Limb (tissue), 2 donors: ENCODE measurements at regions not wholly inside any gene's neighbourhood (a gene's known extent, or its start where the extent isn't known, plus 50 kb on each side); places are given as distances from the start of the nearest gene placed in this dataset.

Experiments
- DNase-seq, 2 donors: peaks; one replicate each; pipeline ENCODE4 v3.0.0-alpha.2; 2016; ENCODE audit errors: extremely low spot score in 2 of 2

DNA sequence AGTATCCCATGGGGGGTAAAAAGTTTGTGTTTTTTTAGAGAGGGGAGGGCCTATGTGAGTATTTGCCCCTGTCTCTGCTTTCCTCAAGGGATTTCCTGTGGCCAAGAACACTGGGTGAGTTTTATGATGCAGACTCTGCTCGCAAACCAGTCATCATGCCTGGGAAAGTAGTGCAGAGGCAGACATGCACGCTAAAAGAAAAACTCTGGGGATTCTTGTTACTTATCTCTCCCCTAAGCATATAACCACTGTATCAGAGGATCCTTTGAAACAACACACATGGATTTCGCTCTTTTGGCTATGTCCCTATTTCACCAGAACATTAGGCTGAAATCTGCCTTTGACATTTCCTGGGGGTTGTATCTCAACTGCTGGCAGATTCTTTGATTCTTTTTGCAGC is 1845.8 kb upstream of the SEL1L start:
- DNase-seq, result no peak

DNA sequence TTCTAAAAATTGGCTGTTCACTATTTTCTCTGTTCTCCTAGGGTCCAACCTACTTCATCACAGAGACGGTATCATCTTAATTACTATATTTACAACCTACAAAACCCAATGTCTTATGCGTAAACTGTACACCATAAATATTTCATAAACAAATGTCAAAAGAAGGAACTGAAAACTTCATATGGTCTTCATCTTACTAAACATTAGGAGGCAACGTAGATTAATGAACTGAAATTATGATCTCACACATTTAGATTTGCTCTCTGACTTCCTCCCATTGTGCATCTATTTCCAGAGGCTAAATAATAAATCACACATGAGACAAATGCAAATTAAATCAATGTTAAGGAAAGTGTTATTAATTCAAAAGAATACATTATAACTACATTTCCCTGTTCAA is 1850.6 kb upstream of the SEL1L start:
- DNase-seq, result no peak

DNA sequence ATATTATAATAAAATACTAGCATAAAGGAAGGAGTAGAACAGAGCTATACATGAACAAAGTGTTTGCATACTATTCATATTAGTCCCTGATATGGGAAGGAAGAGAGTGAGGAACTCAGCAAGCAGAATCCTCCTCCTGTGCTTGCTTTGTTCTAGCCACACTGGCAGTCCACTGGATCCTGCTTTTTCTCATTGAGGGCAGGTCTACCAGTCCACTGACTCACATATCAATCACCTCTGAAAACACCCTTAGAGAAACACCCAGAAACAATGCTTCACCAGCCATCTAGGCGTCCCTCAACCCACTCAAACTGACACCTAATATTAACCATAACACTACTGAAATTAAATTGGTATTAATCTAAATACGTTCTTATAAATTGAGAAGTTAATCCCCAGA is 1861.7 kb upstream of the SEL1L start:
- DNase-seq, result no peak

DNA sequence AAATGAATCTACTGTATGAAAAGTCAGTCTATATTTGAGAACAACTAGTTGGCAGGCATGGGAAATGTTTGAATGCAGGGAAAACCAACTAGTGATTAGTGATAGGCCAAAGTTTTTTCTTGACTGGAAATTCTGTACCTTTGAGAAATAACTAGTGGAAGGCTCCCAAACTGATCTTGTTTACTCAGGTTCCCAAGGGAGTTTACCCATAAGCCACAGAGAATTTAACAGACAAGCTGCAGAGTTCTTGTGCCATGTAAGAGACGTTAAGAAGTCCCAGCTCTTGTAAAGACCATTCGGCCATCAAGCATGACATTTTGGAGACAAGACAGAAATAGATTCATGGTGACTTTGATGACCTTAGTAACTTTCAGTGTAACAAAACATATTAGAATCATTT is 1882.8 kb upstream of the SEL1L start:
- DNase-seq, result no peak

DNA sequence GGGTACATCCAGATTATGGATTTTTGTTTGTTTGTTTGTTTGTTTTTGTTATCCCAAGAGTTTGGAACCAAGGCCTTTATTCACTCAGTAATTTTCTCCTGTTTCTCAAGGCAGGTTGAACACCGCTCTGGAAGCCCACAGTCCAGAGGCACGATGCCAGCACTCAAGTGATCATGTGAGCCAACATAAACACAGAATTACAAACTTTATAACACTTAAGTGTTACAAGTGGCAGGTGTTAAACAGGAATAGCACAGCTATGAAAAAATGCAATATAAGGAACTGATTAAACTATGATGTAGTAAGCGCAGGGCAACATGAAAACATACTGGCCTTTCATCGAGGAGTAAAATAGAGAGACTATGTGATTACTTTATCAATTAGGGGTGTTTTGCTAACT is 1885.8 kb upstream of the SEL1L start:
- no peak for DNase-seq

DNA sequence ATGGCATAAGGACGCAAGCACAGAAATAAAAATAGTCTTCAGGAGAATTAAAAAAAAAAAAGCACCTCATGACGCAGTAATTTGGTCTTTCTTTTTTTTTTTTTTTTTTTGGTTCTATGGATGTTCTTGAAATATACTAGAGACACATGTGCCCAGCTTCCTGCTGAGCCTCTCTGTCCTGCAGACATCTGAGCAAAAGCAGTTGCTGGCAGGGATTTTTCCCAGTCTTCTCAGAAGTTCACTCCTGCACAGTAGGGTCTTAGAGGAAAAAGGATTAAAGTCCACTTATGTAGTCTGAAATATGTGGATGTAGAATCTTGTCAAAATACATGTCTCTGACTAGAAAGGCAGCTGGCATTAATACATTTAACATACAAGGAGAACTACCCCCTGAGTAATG is 1888.1 kb upstream of the SEL1L start:
- no peak for DNase-seq

DNA sequence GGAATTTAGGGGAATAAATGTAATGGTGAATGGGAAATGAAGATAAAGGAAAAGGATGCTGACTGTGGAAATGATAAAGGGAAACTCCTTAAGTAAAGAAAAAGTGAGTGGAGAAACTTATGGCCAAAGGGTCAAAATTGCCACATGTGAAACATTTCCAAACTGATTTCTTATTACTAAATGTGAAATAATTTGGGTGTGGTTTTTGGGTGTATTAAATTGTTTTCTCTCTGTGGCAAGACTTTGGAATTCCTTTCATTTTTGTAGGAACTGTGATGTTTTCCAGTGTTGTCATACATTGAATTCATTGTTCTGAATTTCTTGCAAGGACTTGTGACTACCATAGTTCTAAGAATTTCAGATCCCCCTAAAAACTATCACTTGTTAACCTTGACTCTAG is 1891.5 kb upstream of the SEL1L start:
- DNase-seq, result no peak

DNA sequence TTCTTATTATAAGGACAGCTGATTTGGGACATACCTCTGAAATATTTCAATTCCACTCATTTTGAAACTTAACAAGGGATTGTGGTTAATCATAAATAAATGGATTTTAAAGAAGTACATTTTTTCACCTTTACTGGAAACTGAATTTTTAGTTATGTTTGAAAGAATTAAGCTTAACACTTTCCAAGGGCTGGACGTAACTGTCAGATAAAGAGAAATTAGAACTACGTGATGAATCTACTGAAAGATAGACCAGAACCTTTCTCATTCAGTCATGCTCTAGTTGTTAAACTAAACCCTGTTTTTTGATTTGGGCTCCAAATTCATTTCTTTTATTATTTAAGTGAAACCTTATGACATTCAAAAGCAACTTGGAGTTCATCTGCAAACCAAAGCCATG is 1892.1 kb upstream of the SEL1L start:
- DNase-seq, result no peak

DNA sequence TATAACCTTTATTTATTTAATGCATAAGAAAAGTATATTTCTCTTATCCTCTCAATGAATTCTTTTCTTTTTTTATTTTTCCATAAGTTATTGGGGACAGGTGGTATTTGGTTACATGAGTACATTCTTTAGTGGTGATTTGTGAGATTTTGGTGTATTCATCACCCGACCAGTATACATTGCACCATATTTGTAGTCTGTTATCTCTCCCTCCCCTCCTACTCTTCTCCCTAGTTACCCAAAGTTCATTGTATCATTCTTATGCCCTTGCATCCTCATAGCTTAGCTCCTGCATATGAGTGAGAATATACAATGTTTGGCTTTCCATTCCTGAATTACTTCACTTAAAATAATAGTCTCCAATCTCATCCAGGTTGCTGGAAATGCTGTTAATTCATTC is 1900.0 kb upstream of the SEL1L start:
- DNase-seq, result no peak

DNA sequence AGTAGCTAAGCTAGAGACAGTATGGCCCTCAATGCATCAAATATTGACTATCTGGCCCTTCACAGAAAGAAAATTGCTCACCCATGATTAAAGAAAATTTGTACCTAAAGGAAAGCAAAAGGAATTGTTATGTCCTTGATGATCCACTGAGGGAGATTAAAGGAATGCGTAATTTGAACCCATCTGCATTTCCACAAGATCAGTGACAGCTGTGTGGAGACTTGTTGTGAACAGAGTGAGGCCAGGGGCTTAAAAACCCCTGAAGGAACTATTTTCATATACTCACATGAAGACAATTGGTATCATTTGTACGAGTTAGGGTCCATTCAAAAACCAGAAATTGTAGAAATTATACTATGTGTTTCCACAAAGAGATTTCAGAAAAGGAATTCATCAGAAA is 1908.1 kb upstream of the SEL1L start:
- DNase-seq, result no peak

DNA sequence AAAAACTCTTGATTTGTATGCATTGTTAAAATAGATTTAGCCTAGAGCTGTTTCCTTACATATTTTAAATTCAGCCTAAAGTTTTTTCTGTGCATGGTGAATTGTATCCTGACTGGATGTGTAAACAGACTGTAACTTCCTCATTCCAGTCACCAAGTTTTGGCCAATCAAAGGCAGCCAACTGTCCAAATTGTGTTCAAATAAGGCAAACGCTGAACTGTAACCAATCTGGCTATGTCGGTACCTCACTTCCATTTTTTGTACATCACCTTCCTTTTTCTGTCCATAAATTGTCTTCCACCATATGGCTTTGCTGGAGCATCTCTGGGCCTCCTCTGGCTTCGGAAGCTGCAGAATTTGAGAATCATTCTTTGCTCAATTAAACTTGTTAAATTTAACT is 1921.9 kb upstream of the SEL1L start:
- DNase-seq, result no peak

DNA sequence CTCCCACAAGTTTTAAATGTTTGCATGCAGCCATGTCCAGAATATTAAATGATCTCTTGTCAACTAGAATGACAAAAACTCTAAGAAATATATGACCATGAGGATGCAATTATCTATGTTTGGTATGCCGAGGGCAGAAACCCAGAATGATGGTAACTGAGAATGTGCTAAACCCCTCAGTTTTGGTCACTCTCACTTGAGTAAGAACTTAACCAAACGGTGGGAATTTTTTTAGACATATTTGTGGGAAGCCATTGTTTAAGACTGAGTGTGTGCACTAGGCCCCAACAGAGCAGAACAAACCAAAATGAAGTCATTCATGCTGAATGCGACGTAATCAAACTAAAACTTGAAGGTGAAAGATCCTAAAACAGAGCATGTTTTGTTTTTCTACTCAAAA is 1927.9 kb upstream of the SEL1L start:
- no peak for DNase-seq

DNA sequence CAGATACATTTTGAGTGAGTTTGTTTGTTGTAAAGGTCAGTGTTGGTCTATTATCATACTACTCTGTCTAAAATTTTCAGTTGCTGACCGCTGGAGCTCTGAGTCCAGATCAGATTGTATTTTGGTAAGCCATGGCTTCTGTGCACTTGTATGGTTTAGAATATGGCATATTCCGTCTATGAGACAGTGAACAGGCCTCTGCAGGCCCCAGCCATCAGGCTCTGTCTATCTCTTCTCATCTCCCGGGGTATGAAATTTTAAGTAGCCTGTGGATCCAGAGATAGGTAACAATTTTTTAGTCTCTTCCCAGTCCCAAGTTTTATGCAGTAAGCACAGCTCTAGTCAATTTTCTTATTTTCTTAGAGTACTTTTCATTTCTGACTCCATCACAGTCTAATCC is 1929.1 kb upstream of the SEL1L start:
- no peak for DNase-seq

DNA sequence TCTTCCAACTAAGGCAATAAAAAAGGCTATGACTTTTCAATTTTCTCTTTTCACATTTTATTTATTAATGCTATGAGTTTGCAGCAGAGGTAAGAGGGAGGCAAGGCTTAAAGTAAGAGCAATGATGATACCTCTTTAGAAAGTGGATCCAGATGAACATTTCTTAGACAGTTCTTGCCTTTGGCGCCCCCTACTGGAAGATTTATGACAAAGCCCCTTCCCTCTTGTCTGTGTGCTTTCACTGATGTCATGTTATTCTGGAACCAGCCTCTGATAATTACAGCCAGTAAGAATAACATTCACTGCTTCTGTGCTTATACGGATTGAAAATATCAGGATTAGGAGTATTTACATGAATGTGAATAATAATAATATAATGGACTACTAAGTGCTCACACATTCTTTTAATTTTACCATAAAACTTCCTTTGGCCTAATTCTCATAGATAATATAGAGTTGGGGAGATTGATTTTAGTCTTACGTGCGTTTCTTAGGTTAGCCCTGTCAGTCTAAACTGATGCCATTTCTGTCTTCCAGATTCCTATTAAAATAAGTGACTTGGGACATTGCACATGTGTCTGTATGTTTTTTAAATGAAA is 1929.9 kb upstream of the SEL1L start:
- peak in 1 of 2 donors; percentile 44 for DNase-seq

DNA sequence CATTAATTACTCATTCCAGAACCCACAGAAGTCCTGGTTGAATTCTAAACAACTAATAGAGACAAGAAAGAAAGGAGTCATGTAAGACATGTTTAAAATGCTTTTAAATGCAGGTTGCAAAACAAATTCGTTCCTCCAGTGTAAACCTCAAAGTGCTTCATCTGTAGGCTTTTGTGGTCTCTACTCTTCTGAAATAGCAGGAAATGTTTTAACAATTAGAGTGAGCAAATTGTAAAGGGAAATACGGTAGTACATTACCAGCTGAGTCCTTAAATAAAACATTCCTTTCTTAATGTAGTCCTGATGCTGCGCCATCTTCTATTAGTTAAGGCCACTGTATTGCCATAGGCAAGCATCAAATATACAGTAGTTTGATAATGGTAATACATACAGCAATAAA is 1934.2 kb upstream of the SEL1L start:
- DNase-seq, result no peak

DNA sequence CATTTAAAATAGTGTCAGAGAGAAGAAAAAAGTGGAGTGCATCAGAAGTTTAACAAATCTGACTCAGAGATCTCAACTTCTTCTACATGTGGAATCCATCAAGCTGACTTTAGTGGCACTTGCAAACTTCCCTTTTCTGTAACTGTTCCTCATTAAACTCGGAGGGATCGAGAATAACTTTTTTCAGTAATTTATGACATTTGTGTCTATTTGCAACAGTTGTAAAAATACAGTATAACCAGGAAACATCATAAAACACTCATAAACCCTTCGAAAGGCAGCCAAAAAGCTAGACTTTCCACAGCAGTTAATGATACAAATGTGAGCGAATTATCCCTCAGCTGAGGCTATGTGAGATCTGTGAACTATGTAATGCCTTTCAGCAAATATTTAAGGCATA is 1936.8 kb upstream of the SEL1L start:
- peak in 1 of 2 donors; percentile 80 for DNase-seq

DNA sequence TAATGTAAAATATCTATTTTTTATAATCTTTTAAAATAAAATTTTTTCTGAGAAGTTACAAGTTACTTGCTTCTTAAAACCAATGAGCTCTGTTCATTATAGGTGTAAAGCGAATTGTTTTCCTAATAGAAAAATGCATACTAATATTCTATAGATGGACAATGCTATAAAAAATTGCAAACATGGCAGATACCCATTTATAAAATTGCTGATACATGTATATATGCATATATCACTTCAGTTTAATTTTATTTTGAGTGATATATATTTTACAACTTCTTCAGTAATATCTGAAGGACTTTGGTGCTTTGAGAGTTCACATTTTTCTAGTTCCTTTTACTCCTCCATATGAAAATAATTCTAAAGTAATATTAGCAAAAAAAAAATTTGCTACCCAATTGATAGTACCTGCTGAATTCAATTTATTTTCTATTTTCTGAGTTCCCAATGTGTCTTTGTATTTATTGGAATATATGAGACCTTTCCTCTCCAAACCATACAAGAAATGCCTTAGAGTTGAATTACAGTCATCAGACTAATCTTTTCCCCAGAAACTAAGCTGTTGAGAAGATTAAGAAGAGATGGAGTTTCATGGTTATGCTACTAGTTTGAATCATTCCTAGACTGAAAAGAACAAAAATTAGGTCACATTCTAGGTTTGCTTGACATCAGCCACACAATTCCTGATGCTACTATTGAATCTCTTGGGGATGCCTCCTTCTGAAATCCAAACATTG is 1937.5 kb upstream of the SEL1L start:
- DNase-seq, result peak in 1 of 2 donors; percentile 38

DNA sequence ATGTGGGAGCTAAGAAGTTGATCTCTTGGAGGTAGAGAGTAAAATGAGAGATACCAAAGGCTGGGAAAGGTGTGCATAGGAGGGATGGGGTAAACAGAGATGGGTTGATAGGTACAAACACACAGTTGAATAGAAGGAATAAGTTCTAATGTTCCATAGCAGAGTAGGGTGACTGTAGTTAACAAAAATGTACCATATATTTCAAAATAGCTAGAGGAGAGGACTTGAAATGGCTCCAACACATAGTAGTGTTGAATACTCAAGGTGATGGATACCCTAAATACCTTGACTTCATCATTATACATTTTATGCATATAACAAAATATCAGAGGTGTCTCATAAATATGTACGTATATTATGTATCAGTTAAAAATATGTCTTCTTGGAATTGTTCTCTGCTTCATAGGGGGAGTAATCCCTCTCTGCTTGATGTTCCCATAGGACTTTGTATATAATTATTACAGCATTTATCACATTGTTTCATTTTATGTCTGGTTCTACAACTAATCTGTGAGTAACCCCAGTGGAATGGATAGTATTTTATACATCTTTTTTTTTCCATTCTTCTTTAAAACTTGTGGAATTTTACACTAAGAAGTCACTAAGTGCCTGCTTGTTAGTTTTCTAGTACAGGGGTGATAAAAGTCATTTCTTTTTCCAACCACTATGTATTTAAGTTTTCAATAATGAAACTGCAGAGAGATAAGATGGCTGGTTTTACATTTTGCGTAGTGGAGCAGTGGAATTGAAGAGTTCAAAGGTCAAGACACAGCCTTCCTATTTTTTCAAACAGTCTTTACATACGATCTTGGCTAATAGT is 1940.0 kb upstream of the SEL1L start:
- no peak for DNase-seq

DNA sequence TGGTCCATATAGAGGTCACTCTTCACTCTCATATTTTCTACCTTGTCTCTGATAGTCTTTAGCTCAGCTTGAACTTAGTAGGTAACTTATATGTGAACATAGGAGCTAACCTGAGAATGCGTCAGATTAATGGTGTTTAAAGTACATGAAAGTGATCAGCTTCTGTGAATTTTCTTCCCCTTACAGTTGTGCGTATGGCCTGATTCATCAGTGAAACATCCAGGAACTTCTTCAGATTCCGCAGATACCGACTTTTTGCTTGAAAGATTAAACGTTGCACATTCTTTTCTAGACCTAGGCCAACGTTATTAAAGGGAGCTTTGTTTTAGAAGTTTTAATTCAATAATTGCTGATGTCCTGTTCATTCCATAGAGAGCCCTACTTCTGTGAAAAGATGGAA is 1945.1 kb upstream of the SEL1L start:
- DNase-seq, result no peak

DNA sequence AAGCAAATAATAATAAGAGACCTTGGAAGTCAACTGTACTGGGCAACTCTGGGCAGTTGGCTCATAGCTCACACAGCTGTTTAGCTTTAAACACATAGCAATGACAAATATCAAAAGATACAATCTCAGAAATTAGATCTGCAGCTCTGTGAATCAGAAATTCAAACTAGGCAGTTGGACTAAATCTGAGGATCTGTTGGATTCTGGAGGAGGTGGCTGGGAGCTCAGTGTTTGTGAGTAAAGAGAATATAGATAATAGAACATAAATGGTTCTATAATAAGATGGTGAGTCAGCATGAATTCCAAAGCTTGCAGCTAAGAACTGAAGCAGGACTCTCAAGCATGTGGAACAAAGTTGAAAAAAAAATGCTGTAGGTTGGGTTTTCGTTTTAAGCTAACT is 1949.4 kb upstream of the SEL1L start:
- no peak for DNase-seq

DNA sequence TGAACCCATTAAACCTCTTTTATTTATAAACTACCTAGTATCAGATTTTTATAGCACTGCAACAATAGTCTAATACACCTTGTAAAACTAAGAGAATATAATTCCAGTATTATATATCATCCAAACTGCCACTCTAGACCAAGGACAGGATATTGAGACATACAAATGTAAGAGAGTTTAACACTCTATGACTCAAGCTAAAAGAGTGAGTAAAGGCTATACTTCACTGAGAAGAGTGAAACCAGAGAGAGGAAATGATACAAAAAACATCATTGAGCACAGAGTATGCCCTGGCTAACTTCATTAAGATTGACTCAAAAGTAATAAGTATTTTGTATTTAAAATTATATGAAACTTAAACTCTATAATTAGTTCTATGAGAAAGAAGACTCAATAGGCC is 1951.9 kb upstream of the SEL1L start:
- DNase-seq, result no peak

DNA sequence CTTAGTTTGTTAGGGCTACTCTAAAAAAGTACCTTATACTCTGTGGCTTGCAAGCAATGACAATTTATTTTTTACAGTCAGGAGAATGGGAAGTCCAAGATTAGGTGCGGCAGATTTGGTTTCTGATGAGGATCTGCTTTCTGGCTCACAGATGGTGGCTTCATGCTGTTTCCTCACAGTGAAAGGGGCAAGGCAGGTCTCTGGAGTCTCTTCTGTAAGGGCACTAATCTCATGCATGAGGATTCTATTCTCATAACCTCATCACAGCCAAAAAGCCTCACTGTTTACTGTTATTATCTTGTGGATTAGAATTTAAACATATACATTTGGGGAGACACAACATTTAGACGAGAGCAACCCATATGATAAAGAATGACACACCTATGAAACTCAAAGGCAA is 1957.4 kb upstream of the SEL1L start:
- no peak for DNase-seq

DNA sequence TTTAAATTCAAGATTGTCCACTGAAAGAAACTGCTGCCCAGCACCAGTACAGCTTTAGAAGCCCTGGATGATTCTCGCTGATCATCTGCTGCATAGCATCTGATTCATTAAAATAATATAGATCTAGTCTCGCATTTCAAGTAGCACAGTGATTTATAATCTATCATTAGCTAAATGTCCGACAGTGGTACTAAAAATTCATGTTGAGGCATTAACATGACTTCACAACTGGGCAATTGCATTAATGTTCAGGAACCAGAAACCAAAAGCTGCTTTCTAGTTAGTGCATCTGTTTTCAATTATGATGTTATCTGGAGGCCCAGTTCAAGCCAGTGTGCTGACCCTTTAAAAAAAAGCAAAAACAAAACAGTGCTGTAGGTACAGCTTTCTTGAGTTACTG is 1987.2 kb upstream of the SEL1L start:
- no peak for DNase-seq
